HCEC 1CT (cell line): ENCODE measurements at regions not wholly inside any gene's neighbourhood (a gene's known extent, or its start where the extent isn't known, plus 50 kb on each side); places are given as distances from the start of the nearest gene placed in this dataset.

ENCODE experiments used
- DNase-seq: peaks from one replicate; pipeline ENCODE4 v3.0.0-alpha.2; 2017

GRCh38 chr20:50288128-50288623 lies 97.5 kb downstream of the CEBPB start:
- no peak for DNase-seq

GRCh38 chr20:50289581-50289980 lies 99.0 kb downstream of the CEBPB start:
- no peak for DNase-seq

GRCh38 chr20:50290112-50290511 lies 99.5 kb downstream of the CEBPB start:
- no peak for DNase-seq

GRCh38 chr20:50290808-50291207 lies 100.2 kb downstream of the CEBPB start:
- DNase-seq, result no peak

- DNase-seq, result no peak
These were observed 100.8 kb downstream of the CEBPB start for GRCh38 chr20:50291254-50292078.

GRCh38 chr20:50292079-50292590 lies 101.5 kb downstream of the CEBPB start:
- DNase-seq, result no peak

- DNase-seq, result peak; percentile 97
These were observed 102.1 kb downstream of the CEBPB start for GRCh38 chr20:50292591-50293283.

- no peak for DNase-seq
These were observed 102.9 kb downstream of the CEBPB start for GRCh38 chr20:50293284-50294139.

- no peak for DNase-seq
These were observed 103.8 kb downstream of the CEBPB start for GRCh38 chr20:50294164-50295088.

- no peak for DNase-seq
These were observed 104.7 kb downstream of the CEBPB start for GRCh38 chr20:50295345-50295744.

- no peak for DNase-seq
These were observed 105.3 kb downstream of the CEBPB start for GRCh38 chr20:50295762-50296449.

- no peak for DNase-seq
These were observed 106.1 kb downstream of the CEBPB start for GRCh38 chr20:50296450-50297375.

- no peak for DNase-seq
These were observed 107.1 kb downstream of the CEBPB start for GRCh38 chr20:50297498-50298376.

GRCh38 chr20:50298554-50299324 lies 108.1 kb downstream of the CEBPB start:
- no peak for DNase-seq

GRCh38 chr20:50299325-50299629 lies 108.6 kb downstream of the CEBPB start:
- DNase-seq, result no peak

GRCh38 chr20:50301165-50301564 lies 110.5 kb downstream of the CEBPB start:
- no peak for DNase-seq

- no peak for DNase-seq
These were observed 111.1 kb downstream of the CEBPB start for GRCh38 chr20:50301712-50302111.

GRCh38 chr20:50302341-50303057 lies 111.9 kb downstream of the CEBPB start:
- no peak for DNase-seq
